Rectal smooth muscle tissue (tissue), 1 donor: ENCODE measurements at regions not wholly inside any gene's neighbourhood (a gene's known extent, or its start where the extent isn't known, plus 50 kb on each side); places are given as distances from the start of the nearest gene placed in this dataset.
"Not testable (repeated sequence)": the region's sequence is repeated elsewhere in the genome, so short reads cannot be mapped to it uniquely, and the experiment has no call there.

Experiments used
- H3K27ac ChIP-seq: one replicate; pipeline ENCODE4 v1.7.0; 2013; ENCODE audit warnings: low read depth, low read length, inconsistent platforms
- H3K27me3 ChIP-seq: one replicate; pipeline ENCODE4 v1.7.0; 2013; ENCODE audit warnings: low read length; ENCODE audit not compliant: control insufficient read depth, insufficient read depth
- H3K36me3 ChIP-seq: one replicate; pipeline ENCODE4 v1.7.0; 2013; ENCODE audit warnings: low read length; ENCODE audit not compliant: control insufficient read depth, insufficient read depth
- H3K4me1 ChIP-seq: one replicate; pipeline ENCODE4 v1.7.0; 2013; ENCODE audit warnings: low read length; ENCODE audit not compliant: control insufficient read depth, insufficient read depth
- H3K4me3 ChIP-seq: one replicate; pipeline ENCODE4 v1.7.0; 2013; ENCODE audit warnings: low read length
- H3K9ac ChIP-seq: one replicate; pipeline ENCODE4 v1.7.0; 2013; ENCODE audit warnings: low read length

DNA sequence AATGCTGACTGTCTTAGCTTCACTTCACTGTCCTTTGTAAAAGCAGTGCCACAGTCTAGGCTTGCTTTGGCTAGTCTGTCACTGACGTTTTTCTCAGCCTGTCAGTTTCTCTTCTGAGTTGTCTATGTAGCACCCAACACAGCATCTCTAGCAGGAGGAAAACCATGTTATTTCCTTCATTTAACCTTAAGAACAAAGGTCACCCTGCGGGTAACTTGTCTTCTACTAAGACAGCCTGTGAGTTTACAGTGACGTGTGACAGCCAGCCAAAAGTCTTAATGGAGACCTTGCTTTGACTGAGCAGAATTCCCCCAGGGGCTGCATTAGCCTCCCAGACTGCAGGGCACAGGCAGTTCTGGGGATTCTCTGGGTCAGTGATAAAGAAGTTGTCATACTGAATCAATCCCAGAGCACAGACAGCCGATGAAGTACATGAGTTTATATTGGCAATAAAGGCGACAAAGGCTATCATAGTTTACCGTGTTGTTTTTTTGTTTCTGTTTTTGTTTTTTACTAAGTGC is 296.0 kb upstream of the KIAA1217 start:
- H3K27me3 ChIP-seq, result no peaks in the 10 kb centered on the region
- no peak overlapping the region for H3K27ac ChIP-seq
- no peak overlapping the region for H3K9ac ChIP-seq
- H3K4me3 ChIP-seq, result no peak overlapping the region
- no peaks in the 10 kb centered on the region for H3K4me1 ChIP-seq
- H3K36me3 ChIP-seq, result no peaks in the 10 kb centered on the region

DNA sequence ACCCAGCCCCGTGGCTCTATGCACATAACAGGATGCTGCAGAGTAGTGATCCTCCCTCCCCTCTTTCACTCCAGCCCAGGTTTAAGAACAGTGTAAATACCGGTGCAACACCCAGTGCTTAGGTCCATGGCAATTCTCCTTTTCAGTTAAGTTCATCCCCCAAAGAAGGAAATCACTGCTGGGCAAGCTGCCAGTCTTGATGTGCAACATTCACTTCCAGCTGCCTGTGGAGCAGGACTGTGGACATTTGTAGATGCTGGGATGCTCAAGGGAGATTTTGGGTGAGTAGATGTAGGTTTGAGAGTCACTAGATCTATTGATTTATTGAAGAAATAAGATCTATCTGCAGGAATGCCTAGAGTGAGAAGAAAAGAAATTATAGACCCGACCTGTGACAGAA is 294.3 kb upstream of the KIAA1217 start:
- no peaks in the 10 kb centered on the region for H3K4me1 ChIP-seq
- no peaks in the 10 kb centered on the region for H3K27me3 ChIP-seq

DNA sequence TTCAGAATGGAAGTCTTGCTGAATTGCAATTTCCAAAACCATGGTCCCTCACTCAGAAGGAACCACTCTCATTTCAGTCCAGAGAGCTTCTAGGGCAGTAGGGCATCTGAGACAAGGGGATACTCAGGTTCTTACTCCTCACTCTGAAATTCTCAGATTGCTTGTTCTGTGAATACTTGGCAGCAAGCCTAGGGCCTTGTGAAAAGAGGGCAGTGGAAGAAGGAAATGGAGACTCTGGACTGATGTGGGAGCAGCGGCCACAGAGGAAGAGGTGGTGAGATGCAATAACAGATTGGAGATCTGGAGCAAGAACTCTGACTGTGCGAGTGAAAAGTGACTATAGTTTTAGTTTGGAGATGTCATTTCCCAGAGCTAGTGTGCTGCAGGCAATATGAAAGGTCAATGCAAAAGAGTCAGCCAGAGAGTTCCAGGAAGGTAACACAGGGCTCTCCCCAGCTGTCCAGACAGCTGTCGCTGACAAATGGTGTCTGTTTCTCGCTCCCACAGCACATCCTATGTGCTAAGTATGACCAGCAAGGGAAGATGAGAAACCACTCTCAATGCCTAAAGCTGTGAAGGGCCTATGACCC is 291.6 kb upstream of the KIAA1217 start:
- no peak overlapping the region for H3K27ac ChIP-seq
- H3K36me3 ChIP-seq, result no peaks in the 10 kb centered on the region
- H3K27me3 ChIP-seq, result no peaks in the 10 kb centered on the region
- no peak overlapping the region for H3K9ac ChIP-seq
- no peaks in the 10 kb centered on the region for H3K4me1 ChIP-seq
- no peak overlapping the region for H3K4me3 ChIP-seq

More for the DNA sequence above, 294.3 kb upstream of the KIAA1217 start:
- no peak overlapping the region for H3K27ac ChIP-seq
- no peak overlapping the region for H3K9ac ChIP-seq
- no peaks in the 10 kb centered on the region for H3K36me3 ChIP-seq
- no peak overlapping the region for H3K4me3 ChIP-seq

DNA sequence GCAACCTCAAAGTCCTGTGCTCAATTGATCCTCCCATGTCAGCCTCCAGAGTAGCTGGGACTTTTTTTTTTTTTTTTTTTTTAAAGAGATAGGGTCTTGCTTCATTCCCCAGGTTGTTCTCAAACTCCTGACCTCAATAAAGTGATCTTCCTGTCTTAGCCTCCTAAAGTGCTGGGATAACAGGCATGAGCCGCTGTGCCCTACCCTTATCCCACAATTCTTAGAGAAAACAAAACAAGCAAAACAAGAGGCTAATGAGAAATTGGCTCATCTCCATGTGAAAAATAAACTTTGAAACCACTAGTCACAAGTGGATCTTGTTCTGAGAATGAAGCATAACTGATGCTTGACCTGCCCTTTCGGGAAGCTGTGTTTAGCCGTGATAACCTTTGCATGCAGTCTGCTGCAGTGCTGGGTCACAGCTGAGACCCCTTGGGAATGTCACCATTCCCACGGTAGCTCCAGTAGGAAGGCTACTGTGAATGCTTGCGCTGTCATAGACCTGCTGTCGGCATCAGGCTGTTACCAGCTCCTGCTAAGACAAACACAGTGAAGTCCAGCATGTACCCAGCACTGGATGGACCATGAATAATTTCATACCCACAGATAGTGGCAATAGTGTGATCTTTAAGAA is 290.7 kb upstream of the KIAA1217 start:
- H3K4me1 ChIP-seq, result no peaks in the 10 kb centered on the region
- H3K27ac ChIP-seq, result no peak overlapping the region
- no peaks in the 10 kb centered on the region for H3K27me3 ChIP-seq
- H3K4me3 ChIP-seq, result no peak overlapping the region
- H3K9ac ChIP-seq, result no peak overlapping the region
- no peaks in the 10 kb centered on the region for H3K36me3 ChIP-seq

DNA sequence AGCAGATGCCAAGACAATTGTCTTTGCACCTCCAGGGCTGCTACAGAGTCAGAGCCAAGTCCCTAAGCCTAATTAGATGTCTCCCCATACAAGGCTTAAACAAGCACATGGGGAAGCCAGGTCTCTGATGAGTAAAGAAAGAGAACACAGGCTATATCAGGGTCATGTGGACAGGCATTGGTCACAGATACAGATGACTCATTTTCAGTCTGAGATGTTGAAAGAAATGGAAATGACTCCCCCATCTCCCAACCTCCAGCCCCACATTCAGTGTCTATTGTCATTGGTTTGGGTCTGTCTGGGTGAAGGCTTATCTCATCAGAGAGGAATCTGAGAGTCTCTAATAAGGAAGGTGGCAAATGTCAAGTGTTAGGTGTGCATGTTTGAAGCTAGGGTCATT is 290.1 kb upstream of the KIAA1217 start:
- Histone ChIP-seq H3K27ac (no peak overlapping the region), H3K9ac (no peak overlapping the region), H3K4me1 (no peaks in the 10 kb centered on the region), H3K27me3 (no peaks in the 10 kb centered on the region), H3K4me3 (no peak overlapping the region), H3K36me3 (no peaks in the 10 kb centered on the region)

DNA sequence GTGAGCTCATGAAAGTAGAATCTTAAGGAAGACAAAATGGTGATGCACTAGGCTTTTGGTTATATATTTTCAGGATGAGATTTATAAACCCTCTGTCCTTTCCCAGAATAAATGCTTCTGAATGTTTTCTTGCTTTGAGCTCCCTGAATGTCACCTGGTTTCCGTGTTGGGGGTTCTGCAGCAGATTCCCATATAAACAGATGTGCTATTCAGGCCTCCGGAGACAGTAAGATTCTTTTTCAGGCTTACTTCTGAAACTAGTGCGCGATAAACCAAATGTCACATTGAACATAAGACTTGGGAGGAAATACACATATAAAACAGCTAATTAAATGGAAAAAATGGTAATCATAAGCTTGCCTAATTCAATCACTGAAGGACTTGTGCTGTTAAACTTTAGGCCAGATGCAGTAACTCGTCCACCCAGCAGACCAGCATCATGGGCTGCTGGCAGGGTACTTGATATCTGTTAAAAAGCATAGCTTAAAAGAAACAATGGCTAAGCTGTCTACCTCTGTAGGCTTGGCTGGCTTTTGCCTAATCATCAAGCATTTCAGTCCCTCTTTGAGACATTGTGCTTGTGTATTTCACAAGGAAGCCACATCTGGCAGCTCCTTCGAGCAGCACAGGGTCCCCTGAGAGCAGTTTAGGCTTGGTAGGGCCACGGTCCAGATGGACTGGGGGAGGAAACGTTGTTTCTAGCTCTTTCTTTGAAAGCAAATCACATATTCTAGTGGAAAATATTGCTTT is 281.2 kb upstream of the KIAA1217 start:
- no peak overlapping the region for H3K27ac ChIP-seq
- H3K4me3 ChIP-seq, result no peak overlapping the region
- no peaks in the 10 kb centered on the region for H3K27me3 ChIP-seq
- no peaks in the 10 kb centered on the region for H3K4me1 ChIP-seq
- H3K36me3 ChIP-seq, result no peaks in the 10 kb centered on the region
- H3K9ac ChIP-seq, result no peak overlapping the region

DNA sequence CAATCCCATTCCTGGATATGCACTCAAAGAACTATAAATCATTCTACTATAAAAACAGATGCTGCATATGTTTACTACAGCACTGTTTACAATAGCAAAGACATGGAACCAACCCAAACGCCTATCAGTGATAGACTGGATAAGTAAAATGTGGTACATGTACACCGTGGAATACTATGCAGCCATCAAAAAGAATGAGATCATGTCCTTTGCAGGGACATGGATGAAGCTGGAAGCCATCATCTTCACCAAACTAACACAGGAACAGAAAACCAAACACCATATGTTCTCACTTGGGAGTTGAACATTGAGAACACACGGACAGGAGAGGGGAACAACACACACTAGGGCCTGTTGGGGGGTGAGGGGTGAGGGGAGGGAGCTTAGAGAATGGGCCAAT is 274.9 kb upstream of the KIAA1217 start:
- not testable (repeated sequence) for H3K27ac ChIP-seq, H3K36me3 ChIP-seq, H3K27me3 ChIP-seq

DNA sequence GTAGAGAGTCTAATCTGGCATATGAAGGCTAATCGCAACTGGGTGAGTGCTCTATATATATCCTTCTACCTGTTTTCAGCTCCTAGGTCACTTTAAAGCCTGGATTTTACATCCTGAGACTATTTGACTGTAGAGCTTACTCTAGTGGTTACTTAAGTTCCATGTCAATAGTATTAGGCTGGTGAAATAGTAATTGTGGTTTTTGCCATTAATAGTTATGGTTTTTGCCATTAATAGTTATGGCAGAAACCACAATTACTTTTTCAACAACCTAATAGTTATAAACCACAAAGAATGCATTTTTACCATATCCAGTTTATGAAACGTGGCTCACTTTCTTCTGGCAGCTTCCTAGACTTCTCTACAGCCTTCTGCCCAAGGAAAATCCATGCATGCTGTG is 263.1 kb upstream of the KIAA1217 start:
- Histone ChIP-seq H3K4me3 (no peak overlapping the region), H3K27me3 (no peaks in the 10 kb centered on the region), H3K4me1 (no peaks in the 10 kb centered on the region), H3K36me3 (no peaks in the 10 kb centered on the region), H3K9ac (no peak overlapping the region), H3K27ac (no peak overlapping the region)

More for the DNA sequence above, 274.9 kb upstream of the KIAA1217 start:
- not testable (repeated sequence) for H3K4me3 ChIP-seq, H3K9ac ChIP-seq, H3K4me1 ChIP-seq

DNA sequence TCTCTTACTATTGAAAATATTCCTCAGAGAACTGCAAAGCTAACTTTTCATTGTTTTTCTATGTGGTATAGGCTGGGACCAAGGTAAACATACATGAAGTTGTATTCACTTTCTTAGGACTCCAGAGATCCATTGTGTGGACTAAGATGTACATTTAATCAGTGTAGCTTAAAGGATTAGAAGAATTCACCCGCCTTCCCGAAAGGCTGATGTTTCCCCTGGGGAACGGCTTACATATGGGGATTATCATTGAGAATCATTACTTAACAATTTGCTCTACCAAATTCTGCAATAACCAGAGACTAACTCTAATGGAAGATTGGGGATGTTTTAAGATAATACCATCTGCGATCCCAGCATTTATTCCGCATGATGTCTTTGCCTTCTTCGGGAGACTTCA is 257.1 kb upstream of the KIAA1217 start:
- no peak overlapping the region for H3K9ac ChIP-seq
- no peaks in the 10 kb centered on the region for H3K36me3 ChIP-seq
- H3K27ac ChIP-seq, result no peak overlapping the region
- no peak overlapping the region for H3K4me3 ChIP-seq
- H3K27me3 ChIP-seq, result no peaks in the 10 kb centered on the region
- no peaks in the 10 kb centered on the region for H3K4me1 ChIP-seq

DNA sequence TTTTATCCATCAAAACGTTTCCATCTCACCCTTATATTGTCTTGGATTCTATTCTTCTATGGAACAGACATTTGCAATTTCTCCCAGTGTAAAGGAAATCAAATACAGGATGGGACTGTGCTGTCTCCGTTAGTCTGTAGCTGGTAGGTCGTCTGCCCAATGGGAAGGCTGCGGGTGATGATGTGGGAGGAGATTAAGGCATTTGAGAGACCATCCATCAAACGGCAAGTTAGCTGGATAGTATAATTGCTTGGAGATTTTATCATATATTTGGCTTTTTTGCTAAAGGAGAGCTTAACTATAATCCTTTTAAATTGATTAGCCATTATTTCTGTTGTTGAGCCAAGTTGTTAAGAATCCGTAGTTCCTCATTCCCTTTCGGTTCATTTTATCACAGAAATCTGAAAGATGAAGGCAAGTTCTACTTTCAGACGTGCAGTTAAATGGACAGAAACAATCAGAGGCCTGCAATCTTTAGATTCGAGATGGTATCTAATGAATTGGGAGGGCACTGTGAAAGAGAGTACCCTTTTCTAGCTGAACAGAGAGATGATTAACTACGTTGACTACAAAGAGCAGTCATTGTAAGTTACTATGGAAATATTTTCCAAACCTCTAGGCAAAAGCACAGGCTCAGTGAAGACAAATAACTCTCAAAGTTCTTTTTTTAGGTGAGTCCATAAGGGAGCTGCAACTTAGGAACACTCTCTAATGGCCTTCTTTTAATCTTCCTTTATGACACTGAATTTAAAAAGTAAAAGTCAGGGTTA is 253.3 kb upstream of the KIAA1217 start:
- Histone ChIP-seq H3K27me3 (no peaks in the 10 kb centered on the region), H3K9ac (no peak overlapping the region), H3K36me3 (no peaks in the 10 kb centered on the region), H3K27ac (no peak overlapping the region), H3K4me1 (no peaks in the 10 kb centered on the region), H3K4me3 (no peak overlapping the region)

DNA sequence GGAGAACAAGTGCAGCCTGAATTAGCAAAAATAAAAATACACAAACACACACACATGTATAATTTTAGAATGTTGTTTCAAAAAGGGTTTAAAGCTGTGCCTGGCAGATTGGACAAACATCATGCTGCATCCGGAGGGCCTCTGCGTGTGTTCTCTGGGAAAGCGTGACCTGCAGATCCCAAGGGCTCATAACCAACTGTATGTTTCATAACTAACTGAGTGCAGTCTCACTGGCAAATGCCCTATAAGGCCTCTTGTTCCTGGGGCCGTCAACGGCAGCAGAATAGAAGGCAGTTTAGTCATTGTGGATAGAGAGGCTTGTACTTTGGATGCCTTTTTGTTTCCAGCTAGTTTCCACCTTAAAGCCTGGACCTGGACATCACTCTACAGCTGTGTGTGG is 243.8 kb upstream of the KIAA1217 start:
- Histone ChIP-seq H3K36me3 (no peaks in the 10 kb centered on the region), H3K27ac (no peak overlapping the region), H3K27me3 (no peaks in the 10 kb centered on the region), H3K4me1 (no peaks in the 10 kb centered on the region), H3K9ac (no peak overlapping the region), H3K4me3 (no peak overlapping the region)

DNA sequence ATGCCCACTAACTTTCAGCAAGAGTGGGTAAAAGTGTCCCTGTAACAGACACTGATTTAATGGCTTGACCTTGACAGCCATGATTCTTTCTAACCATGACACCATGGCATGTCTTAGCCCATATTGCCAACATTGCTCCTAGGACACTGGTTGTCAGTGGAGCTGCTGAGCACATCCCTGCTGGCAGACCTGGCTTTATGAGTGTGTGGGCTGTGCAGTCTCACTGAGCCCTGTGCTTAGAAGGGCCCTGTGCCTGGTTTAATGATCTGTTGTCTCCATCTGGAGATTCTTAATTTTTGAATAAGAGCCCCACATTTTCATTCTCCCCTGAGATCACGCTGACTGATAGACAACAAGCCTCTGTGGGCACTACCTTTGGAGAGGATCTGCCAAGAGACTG is 243.1 kb upstream of the KIAA1217 start:
- H3K4me3 ChIP-seq, result no peak overlapping the region
- no peak overlapping the region for H3K27ac ChIP-seq
- no peaks in the 10 kb centered on the region for H3K27me3 ChIP-seq
- H3K4me1 ChIP-seq, result no peaks in the 10 kb centered on the region
- H3K9ac ChIP-seq, result no peak overlapping the region
- H3K36me3 ChIP-seq, result no peaks in the 10 kb centered on the region
